Stimulated activated CD8-positive, alpha-beta memory T cell treated with anti-CD3 and anti-CD28 coated beads, Interleukin-15, amount 100 ng/mL, for 24 hours (primary cell): ENCODE measurements at regions not wholly inside any gene's neighbourhood (a gene's known extent, or its start where the extent isn't known, plus 50 kb on each side); places are given as distances from the start of the nearest gene placed in this dataset.
"Not testable (repeated sequence)": the region's sequence is repeated elsewhere in the genome, so short reads cannot be mapped to it uniquely, and the experiment has no call there.

Source experiments
- DNase-seq: peaks from one replicate; pipeline ENCODE4 v3.0.0-alpha.2; 2020; ENCODE audit warnings: low read depth

DNA sequence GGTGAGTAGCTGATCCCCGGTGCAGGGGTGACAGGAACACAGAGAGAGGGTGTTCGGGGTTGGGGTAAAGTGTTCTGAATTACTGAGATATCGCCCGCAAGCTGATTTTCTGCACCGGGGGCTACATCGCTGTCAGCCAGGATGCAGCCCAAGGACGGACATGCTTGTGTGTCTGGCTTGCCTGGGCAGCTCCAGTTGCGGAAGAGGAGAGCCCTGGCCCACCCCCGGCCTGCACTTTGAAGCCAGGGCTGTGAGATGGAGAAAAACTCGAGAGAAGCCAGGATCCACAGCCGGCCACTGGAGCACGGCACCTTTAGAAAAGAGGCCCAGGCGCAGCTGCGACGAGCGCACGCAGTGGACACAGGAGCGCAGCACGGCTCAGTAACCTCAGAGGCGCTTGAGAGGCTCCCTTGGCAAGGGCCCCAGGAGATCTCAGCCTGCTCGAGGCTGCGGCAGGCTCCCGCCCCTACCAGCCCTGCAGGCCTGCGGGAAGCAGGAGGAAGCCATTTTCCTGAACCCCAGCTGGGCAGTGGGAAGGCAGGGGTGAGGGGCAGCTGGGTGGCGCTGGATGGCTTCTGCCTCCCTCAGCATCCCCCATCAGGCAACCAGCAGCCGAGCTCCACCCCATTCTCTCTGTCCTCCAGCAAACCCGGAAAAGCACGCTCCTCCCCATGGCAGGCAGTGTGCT is 59.2 kb downstream of the C9orf50 start:
- no peak for DNase-seq

DNA sequence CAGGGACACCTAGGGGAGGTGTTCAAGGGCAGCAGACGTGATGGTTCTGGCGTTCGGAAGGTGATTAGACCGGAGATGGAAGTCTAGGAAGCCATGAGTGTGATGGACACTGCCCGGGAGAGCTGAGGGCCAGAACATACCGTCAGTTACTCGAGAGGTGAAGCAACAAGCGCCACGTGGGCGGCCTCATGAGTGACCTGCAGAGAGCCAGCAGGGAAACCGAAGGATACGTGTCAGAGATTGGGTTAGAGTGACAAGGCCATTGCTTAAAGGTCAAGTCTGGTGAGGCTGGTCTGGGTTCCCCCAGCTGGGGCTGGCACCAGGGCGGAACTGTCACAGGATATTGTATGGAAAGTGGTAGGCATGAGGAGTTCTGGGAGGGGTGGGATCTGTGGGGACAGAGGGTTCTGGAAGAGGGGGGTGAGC is 60.0 kb downstream of the C9orf50 start:
- no peak for DNase-seq

DNA sequence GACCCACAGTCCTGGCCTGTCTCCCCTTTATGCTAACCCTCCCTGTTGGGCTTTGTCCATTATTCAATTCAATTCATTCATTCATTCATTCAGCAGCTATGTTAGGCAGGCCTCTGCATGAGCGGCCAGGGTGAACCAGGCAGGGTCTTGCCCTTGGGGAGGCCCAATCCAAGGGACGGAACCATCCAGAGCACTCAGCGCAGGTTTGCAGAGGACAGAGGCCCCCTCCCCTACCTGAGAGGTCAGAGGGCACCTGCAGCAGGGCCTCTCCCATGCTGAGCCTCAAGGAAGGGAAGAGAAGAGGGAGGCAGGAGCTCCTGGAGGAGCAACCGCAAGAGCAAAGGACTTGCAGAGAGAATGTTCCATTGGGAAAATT is 61.4 kb downstream of the C9orf50 start:
- no peak for DNase-seq

DNA sequence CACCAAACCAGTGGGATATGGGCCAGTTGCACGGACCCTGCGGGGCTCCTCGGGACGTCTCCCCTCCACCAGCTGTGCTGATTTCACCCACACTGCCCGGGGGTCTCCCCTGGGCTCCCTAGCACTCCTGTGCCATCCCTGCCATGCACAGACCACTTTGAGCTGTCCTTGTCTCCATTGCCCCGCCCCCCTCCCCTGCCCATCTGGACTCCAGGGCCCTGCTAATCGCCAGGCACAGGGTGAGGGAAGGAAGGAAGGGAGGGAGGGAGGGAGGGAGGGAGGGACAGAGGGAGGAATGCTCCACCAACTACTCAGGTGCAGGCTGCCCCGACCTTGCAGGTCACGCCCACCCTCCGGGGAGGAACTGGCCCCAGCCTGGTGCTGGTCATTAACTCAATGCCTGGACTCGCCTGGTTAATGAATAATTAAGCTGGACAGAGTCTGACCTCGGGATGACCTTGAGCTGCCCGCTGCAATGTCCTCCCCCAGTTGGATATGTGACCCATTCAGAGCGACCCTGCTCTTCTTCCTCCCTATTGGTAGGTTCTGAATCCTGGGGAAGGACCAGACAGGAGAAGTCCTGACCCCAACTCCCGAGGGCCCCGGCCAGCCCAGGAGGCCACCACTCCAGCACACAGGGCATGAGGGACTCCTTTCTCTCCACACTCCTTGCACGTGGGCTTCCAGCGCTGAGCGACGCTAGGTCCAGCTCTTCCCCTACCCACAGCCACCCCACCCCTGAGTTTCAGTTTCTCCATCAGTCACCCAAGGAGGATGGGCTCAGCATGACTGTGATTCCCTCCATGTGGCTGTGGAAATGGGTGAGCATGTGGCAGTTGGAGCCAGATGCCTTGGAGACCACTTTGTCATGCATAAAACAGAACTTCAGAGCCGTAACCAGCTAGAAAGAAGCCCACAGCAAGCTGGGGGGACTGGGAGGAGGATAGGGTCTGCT is 62.1 kb downstream of the C9orf50 start:
- DNase-seq, result no peak

DNA sequence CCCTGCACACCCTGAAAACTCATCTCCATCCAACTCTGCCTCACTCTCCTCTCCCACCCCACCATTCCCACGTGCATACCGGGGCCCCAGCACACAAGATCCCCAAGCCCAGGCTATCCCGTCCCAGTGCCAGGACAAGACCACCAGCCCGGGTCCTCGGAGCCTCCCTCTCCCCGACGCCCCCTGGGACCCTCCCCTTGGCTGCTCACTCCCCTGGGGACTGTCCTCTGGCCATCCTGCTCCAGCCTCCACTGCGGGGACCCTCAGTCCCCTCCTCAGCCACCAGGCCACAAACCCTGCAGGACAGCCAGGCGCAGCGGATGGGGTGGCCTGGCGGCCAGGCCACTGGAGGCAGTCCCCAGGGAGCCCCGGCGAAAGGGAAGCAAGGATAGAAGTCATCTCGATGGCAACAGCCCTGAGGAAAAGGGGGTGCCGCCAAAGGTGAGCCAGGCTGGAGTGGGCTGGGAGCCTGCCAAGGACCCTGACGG is 62.8 kb downstream of the C9orf50 start:
- DNase-seq, result no peak

DNA sequence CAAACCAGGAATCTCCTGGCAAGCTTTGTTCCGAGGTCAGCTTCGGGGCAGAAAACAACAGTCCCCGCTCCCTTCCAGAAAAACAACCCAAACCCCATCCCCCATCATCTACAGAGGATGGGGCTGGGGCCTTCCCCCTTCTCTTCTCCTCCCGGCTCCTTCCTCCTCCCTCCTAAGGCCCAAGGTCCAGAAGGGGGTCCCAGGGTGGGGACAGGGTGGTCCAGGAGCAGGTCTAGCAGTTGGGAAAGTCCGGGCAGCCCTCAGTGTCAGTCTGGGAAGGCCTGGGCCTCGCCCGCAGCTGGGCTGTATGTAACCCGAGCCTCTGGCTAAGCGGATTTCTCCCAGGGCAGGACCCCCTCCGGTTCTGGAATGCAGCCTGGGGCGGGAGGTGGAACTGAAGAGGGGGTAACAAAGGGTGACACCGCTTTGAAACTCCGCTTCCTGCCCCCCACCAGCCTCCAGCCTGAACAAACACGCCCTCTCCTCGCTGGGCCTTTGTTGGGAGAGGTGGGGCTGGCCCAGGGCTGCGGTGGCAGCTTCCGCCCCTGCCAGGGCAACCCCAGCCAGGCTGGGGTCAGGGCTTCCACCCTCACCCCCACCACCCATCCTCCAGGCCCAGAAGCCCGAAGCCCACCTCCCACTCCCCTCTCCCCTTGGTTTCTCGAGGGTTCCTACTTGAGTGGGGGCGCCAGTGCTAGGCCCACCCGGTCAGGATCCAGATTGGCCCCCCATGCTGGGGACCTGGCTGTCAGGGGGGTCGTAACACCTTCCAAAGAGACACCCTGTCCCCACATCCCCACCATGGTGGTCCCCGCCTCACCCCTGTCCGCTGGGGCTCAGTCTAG is 63.5 kb downstream of the C9orf50 start:
- no peak for DNase-seq

DNA sequence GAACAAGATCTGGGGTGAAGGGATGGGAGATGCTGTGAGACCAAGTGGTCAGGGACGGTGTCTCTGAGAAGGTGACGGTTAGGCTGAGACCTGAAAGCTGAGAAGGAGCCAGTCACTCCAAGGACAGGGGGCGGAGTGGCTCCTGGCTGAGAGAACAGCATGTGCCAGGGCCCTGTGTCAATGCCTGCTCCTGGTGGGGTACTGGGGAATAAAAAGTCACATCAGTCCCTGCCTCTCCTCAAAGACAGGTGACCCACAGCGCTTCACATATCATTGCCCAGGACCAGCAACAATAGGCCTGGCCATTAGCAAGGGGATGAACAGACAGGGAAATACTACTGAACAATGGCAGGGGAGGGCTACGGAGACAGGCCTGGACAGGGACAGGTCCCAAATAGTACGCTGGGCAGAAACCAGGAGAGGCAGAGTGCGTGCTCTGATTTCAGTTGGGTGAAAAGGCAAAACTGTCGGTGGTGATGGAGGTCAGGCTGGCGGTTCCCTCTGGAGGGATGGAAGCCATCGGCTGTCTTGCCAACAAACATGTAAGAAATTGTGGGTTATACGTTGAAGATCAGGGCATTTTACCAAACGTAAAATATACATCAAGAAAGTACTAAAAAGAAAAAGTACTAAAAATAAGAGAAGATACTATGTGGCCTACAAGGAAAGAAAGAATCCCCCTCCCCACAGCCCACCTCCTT is 64.3 kb downstream of the C9orf50 start:
- DNase-seq, result no peak

DNA sequence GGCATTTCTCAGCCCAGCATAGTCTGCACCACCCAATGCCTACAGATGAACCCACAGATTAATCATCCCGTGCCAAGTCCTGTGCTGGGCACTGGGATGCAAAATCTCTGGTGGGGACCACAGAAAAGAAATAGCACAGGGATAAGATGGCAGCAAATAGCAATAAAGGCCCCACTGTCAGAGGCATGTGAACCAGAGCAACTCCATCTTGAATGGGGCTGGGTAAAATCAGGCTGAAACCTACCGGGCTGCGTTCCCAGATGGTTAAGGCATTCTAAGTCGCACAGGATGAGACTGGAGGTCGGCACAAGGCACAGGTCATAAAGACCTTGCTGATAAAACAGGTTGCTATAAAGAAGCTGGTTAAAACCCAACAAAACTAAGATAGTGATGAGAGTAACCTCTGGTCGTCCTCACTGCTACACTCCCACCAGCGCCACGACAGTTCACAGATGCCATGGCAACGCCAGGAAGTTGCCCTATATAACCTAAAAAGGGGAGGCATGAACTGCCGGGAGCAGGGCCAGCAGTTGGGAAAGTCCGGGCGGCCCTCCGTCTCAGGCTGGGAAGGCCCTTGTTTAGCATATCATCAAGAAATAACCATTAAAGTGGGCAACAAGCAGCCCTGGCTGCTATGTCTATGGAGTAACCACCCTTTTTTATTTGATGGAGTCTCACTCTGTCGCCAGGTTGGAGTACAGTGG is 65.2 kb downstream of the C9orf50 start:
- no peak for DNase-seq

DNA sequence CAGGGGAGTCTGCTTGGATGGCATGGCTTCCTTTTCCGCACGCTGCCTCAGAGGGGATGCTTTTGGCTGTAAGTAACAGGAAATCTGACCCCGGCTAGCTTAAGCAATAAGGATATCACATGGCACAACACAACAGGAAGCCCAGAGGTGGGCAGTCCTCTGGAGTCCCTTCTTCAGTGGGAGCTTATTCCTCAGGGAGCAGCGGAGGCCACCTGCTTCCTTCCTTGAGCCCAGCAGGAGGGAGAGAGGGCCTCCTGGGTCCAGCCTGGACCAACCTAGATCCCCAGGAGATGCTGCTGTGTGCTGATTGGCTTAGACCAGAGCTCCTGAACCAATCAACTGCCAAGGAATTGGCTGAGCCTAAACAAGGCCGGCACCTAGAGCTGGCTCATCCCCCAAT is 66.3 kb downstream of the C9orf50 start:
- DNase-seq, result no peak

DNA sequence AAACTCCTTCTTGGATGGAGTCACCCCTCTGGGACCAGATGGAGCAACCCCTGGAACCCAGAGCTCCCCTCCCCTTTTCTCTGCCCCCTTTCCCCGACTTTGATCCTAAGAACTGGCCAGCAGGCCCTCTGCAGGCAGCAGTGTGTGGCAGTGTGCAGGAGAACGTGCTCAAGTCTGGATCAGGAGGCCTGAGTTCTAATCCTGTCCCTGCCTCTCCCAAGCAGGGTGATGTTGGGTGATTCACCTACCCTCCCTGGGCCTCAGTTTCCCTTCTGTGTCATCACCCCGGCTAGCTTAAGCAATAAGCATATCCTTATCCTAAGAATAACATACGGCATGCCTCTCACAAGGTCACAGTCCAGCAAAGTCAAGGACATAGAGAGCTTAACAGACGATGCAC is 67.6 kb downstream of the C9orf50 start:
- DNase-seq, result no peak

DNA sequence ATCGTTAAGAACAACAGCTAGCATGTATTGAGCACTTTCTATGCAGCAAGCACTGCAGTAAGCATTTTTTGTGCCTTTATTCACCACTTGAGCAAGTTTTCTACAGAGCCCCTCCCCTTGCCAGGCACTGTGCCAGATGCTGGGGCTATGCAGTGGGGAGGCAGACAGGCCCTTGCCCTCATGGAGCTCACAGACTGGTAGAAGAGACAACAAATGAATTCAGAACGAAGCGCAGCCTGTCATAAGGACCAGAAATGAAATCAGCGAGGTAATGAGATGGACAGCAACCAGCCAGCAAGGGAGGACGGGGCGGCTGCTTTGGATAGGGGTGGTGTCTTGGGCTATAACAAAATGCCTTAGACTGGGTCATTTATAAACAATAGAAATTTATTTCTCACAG is 68.8 kb downstream of the C9orf50 start:
- DNase-seq, result no peak

DNA sequence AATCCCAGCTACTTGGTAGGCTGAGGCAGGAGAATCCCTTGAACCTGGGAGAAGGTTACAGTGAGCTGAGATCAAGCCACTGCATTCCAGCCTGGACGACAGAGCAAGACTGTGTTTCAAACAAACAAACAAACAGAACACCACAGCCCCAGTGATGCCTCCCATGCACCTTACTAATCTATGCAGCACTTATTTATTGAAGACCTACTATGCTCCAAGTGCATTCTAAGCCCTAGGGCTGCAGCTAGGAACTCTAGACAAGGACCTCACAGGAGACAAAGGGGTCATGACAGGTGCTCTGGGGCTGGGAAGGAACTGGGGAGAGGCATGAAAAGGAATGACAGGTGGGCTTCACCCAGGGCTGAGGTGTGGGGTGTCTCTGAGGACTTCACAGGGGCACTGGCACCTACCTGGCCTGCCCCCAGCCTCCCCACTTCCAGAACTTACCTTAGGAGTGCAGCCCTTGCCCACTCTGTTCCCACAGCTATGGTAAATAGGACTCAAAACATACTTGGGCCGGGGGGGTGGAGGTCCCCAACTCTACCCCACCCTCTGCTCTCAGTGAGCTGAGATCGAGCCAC is 69.4 kb downstream of the C9orf50 start:
- DNase-seq, result no peak

DNA sequence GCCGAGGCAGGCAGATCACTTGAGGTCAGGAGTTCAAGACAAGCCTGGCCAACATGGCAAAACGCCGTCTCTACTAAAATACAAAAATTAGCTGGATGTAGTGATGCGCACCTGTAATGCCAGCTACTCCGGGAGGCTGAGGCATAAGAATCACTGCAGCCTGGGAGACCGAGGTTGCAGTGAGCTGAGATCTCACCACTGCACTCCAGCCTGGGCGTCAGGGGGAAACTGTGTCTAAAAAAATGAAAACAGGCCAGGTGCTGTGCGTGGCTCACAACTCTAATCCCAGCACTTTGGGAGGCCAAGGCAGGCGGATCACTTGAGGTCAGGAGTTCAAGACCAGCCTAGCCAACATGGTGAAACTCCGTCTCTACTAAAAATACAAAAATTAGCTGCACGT is 69.9 kb downstream of the C9orf50 start:
- not testable (repeated sequence) for DNase-seq

DNA sequence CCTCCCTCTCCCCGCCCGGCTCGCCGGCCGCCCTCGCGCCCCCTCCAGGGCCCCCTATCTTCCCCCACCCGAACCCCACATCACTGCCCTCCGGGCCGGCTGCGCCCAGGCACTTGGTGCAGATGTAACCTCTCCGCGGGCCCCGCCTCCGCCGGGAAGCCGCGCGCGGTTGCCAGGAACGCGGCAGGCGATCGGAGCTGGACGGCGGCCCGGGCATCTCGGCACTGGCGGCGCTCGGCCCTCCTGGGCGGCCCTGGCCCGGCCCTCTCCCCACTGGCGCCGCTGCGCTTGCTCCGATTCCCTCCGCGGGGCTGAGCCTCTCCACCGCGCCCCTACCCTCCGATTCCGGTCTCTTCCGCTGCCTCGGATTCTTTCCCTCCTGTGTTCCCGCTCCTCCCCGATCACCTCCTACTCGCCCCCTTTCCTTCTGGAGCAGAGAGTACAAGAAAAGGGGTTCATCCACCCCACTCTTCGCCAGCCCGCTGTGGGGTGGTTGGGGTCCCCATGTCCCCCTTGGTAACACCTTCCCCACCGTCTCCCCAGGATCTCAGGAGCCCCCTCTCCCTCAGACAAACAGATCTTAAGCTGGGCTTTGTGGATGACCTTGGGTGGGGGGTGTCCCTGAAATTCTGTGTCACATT is 70.6 kb downstream of the C9orf50 start:
- DNase-seq, result no peak

DNA sequence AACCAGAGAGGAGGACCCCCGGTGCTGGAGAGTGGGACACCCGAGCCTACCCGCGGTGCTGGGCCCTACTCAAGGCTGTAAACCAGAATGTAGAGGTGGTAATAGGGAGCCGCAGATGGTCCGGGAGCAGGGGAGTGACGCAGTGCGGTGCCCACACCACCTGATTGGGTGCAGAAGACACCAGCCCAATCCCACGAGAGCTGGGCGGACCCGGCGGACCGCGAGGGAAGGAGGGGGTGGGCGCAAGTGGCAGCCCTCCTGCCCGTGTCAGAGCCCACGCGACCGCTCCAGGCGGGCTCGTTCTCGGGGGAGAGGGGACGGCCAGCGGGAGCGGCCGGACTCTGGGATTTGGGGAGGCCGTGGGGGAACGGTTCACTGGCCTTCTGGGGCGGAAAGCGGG is 71.2 kb downstream of the C9orf50 start:
- no peak for DNase-seq

DNA sequence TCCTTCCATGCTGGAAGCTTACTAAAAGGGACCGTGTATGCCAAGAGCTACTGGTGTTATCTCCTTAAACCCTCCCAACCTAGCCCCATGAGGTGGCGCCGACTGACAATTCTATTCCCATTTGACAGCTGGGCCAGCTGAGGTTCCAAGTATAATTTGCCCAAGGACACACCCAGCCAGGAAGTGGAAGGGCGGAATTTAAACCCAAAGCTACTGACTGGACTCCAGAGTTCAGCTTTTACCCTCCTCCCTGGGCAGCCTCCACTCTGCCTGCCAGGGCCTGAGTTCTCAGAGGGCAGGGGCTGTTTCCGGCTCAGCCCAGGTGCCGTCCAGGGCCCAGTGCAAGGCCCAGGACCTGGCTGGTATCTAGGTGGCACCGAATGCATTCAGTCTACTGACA is 71.8 kb downstream of the C9orf50 start:
- DNase-seq, result no peak

DNA sequence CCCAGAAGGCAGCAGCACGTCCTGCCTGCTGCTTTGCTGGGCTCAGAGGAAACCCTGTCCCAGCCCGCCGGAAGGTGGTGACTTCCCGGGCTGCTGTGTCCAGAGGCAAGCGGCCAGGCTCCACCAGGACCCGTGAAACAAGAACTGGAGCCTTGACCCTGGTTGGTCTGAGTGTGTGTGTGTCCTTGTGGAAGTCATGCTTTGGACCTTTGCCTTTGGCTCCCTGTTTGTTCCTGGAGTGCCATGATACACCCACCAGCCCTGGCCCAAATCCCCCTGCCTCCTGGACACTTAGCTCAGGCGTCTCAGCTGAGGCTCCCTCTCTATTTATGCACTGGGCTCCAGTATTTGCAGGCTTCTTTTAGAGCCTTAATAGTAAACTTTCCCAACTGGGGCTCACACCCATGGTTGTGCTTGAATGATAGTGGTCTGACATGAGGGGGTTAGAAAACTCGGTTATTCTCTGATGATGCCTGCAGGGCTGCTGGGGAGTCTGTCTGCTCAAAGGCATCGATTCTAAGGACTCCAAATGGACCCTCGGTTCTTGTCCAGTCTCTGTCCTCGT is 72.2 kb downstream of the C9orf50 start:
- no peak for DNase-seq

DNA sequence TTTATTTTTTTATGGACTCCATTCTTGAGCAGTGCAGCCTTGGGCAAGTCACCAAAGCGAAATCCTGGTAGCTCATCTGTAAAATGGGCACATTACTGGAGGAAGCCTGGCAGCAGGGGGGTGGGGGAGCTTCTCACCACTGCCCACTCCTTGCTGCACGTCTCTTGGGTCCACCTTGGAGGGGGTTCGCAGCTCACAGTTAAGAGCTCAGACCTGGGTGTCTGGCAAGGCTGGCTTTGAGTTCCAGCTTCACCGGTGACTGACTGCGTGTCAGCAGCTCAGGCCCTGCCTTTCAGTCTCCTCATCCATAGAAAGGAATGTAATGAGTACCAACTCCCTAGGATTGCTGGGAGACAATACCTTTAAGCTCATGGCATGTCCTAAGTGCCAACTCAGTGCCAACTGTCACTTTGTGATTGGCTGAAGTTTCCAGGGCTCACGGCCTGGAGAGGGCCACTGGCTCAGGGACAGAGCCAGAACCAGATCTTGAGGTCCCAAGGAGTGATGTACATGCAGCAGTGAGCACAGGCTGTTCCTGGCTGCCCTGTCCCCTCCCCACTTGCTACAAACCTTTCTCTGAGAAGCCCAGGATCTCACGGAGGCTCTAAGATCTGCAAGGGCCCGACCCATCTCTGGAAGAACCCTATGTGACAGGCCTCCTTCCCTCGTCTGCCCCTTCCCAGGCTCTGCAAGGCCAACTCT is 72.9 kb downstream of the C9orf50 start:
- DNase-seq, result no peak

DNA sequence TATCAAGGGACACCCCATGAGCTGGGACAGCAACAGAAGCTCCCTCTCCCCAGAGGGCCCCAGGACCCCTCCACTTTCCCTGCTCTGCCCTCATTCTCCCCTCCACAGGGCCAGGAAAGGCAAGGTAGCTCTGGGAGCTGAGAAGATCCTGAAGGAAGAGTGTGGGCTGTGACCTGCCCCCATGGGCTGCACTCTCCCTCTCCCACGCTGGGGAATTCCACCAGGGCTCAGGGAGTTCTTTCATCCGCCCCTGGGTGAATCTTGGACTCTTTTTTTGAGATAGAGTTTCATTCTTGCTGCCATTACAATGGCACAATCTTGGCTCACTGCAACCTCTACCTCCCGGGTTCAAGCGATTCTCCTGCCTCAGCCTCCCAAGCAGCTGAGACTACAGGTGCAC is 73.8 kb downstream of the C9orf50 start:
- DNase-seq, result no peak
